ENCODE measurements at regions not wholly inside any gene's neighbourhood (a gene's known extent, or its start where the extent isn't known, plus 50 kb on each side); places are given as distances from the start of the nearest gene placed in this dataset.
"Not testable (repeated sequence)": the region's sequence is repeated elsewhere in the genome, so short reads cannot be mapped to it uniquely, and the experiment has no call there.

DNA sequence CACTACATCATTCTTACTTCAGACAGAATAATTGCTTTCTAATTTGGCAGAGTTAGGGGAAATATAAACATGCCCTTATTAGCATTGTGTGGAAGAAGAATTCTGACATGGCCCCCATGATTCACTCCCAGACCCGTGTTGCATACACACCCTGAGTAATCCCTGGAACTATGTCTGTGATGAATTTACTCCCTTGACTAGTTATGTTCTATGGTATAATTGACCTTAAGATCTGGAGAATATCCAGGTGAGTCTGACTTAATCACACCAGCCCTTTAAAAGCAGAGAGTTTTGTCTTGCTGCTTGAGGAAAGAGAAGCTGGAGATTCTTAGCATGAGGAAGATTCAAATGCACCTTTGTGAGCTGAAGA lies 262.9 kb downstream of the SOX4 start:
- no peak for DNase-seq

DNA sequence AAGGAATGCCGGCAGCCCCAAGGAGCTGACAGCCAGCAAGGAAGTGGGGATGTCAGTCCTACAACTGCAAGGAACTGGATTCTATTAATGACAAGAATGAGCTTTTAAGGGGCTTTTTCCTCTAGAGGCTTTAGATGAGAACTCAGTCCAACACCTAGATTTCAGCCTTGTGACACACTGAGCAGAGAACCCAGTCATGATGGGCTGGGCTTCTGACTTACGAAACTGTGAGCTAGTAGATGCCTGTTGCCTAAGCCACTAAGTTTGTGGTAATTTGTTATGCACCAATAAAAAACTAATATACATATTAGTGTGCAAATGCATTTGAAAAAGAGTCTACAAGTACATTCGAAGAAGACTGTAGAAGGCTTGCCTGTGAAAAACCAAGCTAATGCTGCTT lies 263.3 kb downstream of the SOX4 start:
- DNase-seq = no peak

DNA sequence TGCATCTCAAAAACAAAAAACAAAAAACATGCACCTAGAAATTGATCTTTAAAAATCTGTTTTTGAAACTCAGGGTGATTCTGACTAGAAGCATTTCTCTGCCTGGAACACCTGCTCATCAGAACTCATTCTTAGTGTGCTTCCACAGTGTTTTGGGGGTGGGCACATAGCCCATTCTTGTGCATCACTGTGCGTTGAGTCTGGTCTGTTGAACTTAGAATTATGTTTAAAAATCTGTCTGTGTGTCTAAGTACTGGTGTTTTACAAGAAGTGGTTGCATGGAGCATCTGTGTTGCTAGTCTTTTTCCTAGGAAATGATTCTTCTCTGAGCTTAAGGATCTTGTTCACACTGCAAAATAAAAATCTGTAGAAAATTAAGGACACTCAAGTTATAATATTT lies 264.5 kb downstream of the SOX4 start:
- DNase-seq = no peak

DNA sequence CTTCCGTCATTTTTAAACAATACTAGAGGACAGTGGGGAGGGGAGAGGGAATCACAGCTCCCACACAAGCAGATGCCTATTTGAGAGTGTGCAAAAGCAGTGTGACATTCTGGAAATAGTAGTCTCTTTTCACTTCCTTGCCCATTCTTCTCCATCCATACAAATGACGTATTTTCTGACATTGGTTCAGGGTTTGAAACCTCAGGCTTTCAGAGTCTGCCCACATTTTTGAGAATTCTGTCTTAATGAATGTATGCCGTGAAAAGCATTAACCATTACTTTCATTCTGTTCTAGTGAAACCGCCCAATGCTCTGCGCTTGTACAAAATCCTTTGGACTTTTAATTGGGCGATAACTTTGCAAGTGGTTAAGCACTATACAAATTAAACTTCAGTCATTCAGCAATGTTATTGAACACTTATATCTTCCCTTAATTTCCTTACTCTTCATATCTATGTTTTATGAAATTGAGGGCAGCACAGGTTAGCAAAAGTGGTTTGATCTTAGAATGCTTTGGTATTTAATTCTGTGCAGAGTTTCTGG lies 265.7 kb downstream of the SOX4 start:
- DNase-seq = no peak

DNA sequence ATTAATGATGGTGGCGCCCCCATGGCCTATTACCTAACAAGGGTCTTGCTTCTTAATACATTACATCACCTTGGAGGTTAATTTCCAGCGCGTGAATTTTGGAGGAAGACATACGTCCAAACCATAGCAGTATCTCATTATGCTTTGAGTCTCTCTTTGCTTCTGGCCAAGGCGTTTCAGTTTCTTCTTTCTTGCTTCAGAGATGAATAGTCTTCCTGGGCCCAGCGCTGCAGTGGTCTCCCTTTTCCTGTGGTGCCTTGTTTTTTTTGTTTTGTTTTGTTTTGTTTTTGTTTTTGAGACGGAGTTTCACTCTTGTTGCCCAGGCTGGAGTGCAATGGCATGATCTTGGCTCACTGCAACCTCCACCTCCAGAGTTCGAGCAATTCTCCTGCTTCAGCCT lies 268.4 kb downstream of the SOX4 start:
- no peak for DNase-seq

DNA sequence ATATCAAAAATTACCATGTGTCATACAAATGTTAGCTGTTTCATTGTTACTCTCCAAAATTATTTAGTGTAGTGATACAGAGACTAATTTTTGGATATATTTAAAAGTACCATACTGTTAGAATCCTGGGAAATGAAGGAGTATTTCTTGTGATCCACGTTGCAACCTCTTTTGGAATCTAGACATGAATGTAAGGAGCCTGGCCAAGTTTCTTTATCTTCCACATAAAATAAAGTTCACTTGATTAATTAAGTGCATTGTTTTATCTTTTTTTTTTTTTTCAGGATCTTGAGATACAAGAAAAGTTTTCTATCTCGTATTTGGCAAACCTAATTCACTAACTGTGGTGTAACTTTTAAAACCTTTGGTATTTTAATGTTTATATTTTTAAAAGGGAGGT lies 270.7 kb downstream of the SOX4 start:
- no peak for DNase-seq

DNA sequence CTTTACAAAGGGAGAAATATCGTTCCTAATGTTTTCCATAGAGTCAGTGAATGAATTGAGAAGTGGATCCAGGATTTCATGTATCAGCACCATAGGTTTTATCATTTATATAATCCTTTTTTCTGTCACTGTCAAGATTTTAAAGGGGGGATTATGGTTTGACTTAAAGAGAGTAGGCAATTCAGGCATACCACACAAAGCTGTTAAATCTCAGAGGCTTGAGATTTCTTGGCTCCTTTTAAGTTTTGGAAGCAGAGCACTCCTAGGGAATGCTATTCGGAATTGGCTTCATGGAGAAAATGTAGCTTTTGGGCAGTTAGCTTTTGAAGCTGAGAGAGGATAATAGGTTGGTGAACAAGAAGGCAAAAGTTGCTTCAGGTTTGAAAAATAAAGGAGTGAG lies 274.7 kb downstream of the SOX4 start:
- no peak for DNase-seq

DNA sequence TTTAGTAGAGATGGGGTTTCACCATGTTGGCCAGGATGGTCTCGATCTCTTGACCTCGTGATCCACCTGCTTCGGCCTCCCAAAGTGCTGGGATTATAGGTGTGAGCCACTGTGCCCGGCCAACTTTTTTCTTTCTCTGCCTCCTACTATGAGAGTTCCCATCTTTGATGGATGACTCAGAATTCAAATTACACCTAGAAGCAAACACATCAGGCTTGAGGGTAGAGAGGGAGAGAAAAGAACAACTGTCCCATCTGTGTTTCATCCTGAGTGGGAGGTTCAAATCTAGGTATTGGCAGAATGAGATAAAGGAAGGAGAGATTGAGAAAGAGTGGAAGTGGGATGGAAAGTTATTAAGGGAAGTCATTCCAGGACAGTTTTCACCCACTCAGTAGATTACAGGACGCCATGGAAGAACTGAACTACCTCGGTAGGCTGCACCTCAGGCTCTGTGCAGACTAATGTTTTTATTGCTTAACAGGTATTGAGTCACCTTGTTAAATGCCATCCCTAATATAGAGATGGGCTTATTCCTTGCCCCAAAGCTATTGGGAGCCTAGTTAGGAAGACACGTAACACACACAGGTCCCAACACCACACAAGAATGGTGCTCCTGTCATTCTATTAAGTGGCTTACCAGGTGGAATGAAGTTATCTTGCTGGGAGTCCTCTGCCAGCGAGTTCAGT lies 275.7 kb downstream of the SOX4 start:
- DNase-seq = no peak

DNA sequence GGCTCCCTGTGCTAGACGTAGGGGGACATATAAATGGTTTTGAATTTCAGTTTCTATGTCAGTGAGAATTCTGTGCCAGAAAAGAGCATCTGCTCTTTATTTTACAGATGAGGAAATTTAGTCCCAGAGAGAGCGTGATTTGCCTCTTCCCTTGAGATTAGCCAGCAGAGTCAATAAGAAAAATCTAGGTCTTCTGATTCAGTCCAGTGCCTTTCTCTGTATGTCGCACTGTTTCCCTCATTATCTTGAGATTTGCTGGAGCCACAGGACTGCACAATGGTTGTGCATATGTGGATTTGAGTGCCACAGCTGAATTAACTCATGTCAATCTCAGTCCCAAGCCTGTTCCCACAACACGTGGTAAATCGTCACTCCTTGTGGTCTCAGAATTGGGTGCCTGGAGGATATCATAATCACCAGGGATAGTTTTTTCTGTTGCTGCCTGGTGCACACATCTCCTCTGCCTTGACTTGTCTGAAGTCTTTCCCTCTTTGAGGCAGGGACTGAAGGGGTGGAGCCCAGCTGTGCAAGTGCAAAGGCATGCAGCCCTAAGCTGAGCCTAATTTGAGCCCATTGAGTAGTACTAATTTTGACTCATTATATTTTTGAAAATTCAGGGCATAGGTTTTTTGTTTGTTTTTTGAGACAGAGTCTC lies 276.7 kb downstream of the SOX4 start:
- no peak for DNase-seq

DNA sequence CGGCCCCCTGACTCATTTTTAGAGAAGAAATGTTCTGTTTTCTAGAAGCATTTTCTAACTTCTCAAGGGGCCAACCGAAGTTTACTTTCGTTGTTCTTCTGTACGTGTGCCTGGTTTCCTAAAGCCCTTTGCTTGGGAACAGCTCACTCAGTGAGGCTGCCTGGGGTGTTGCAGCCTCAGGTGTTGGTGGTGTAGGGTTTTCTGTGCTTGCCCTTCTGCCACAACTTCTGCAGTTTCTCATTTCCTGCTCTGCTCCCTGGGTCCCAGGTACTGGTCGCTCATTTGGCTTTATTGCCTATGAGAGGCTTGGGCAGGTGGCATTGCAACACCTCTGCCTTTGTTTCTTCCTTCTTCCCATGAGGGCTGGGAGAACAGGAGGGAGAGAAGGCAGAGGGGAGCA lies 278.3 kb downstream of the SOX4 start:
- no peak for DNase-seq

DNA sequence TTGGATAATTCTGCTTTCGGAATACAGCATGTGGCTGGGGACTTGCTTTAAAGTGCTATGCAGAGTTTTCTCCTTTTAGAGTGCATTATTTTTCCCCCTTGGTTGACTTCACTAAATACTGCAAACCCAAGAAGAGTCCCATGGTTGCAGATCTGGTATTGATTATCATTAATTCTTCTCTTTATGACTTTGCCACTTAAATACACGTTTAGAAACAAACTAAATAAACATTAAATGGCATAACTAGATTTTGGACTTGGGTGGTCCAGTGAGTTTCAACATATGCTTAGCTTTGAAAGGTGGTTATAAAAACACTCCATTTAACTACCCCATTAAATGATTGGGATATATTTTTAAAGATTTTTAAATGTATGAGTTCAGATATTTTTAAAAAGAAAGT lies 279.2 kb downstream of the SOX4 start:
- DNase-seq = no peak

DNA sequence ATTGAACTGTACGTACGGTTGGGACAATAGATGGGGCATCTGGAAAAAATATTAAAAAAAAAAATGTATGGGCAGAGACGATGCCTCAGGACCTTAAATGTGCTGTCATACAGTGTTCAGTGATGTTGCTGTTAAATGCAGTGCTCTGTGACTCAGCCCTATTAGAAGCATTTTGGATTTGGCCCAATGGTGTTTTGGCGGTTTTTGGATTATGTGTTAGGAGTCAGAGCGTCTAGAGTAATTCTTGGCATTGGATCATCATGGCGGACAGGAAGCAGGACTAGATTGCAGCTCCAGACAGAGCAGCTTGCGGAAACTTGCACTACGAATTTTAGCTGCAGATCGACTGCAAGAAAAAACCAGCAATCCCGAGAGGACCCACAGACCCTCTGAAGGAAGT lies 280.0 kb downstream of the SOX4 start:
- DNase-seq = no peak

DNA sequence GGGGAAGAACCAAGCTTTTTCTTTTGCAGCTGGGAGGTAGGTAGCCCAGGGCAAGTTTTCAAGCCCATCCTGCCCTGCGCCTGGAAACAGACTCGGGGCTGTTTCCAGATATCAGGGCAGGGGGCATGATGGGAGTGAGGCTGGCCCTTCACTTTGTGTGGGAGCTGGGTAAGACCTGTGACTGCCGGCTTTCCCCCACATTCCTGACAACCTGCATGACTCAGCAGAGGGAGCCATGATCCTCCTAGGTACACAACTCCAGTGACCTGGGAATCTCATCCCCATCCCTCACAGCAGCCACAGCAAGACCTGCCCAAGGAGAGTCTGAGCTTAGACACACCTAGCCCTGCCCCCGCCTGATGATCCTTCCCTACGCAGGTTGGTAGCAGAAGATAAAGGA lies 280.8 kb downstream of the SOX4 start:
- DNase-seq = no peak

DNA sequence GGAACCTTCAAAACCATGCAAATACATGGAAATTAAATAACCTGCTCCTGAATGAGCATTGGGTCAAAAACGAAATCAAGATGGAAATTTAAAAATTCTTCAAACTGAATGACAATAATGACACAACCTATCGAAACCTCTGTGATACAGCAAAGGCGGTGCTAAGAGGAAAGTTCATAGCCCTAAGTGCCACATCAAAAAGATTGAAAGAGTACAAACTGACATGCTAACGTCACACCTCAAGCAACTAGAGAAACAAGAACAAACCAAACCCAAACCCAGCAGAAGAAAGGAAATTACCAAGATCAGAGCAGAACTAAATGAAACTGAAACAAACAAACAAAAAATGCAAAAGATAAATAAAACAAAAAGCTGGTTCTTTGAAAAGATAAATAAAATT lies 283.5 kb downstream of the SOX4 start:
- not testable (repeated sequence) for DNase-seq

DNA sequence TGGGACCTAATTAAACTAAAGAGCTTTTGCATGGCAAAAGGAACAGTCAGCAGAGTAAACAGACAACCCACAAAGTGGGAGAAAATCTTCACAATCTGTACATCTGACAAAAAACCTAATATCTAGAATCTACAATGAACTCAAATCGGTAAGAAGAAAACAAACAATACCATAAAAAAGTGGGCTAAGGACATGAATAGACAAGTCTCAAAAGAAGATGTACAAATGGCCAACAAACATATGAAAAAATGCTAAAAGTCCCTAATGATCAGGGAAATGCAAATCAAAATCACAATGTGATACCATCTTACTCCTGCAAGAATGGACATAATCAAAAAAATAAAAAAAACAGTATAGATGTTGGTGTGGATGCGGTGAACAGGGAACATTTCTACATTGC lies 286.7 kb downstream of the SOX4 start:
- DNase-seq = not testable (repeated sequence)

DNA sequence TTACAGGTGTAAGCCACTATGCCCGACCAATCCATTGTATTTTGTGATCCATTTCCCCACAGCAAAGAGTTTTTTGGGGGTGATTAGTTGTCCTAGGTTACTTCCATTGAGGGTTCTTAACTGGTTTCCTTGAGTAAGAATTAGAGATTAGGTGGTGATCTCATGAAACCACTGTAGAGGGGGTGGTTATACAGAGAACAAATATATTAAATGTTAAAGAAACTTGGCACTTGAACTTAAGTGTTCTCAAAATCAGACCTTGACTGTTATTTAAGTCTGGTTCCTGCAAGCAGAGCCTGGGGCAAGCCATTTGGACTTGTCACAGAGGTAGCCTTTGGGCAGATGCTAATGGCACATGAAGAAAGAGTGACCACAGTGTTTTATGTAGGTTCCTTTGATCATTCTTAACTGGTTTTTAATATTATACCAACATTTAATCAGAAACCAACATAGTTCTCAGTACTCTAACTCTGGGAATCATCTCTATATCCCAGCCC lies 288.5 kb downstream of the SOX4 start:
- DNase-seq = no peak

DNA sequence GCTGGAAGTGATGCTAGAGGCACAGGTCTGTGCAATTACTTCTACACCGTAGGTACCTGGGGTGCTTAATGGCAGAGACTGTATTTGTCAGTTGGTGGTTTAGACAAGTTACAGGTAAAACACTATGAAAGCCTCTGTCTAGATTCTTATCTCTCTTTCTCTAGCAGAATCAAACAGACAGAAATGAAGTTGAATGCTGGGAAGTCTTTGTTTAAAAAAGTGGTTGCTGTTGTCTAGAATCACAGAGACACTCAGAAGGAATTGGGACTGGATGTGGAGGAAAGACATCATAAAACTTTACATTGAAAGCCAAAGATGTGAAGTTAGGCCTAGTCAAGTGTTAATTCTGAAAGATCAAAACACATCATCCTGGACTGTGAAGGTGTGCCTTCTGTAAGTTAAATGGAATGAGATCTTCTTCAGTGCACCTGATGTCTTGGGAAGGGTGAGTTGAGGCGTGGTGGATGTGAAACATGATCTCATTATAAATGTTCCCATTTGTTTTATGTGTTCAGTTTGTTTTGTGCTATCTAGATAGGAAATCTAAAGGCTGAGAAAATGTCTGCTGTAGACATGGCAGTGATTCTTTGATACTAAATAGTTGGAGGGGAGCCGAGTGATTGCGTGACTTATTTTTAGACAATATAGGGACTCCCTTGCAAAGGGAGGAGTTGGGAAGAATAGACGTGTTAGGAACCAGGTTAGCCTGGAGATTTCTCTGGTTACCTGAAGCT lies 290.2 kb downstream of the SOX4 start:
- no peak for DNase-seq

DNA sequence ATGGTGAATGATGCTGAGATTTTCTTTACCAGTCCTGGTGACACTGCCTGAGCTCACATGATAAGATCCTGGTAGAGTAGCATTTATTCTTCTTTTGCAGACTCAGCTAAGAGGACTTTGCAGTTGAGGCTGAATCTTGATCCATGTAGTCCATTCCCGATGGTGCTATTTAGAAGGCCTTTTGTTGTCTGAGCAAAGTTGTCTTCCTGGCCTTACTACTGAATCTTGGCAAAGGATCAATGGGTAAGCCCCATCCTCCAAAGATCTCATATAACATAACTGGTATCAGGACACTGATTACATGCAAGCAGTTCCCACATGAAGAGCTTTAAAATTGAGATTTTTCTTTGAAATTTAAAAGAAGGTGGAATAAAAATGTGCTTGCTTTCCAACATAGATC lies 291.6 kb downstream of the SOX4 start:
- no peak for DNase-seq

DNA sequence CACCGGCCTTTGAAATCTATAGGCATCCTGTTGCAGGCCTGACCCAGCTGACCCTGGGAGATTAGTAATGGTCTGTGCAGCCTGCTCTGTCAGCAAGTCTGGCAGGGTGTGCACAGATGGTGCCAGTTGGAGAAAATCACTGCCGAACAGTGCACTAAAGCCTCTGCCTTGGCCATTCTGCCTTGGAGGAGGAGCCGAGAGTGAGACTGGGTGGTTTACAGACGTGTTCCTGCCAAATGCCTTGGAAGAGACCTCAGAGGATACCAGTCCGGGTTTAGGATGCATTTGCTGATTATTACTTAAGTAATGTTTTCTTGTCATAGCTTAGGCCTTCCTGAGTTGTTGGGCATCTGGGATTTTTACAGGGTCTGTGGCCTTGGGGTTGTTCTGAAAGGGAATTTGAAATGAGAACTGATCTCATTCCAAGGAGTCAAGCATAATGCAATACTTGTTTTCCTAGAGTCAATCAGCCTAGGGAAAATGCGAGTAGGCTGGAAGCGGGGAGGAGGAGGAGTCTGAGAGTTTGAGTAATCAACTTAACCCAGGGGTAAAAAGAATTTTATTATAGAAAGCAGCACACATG lies 292.1 kb downstream of the SOX4 start:
- DNase-seq = no peak

DNA sequence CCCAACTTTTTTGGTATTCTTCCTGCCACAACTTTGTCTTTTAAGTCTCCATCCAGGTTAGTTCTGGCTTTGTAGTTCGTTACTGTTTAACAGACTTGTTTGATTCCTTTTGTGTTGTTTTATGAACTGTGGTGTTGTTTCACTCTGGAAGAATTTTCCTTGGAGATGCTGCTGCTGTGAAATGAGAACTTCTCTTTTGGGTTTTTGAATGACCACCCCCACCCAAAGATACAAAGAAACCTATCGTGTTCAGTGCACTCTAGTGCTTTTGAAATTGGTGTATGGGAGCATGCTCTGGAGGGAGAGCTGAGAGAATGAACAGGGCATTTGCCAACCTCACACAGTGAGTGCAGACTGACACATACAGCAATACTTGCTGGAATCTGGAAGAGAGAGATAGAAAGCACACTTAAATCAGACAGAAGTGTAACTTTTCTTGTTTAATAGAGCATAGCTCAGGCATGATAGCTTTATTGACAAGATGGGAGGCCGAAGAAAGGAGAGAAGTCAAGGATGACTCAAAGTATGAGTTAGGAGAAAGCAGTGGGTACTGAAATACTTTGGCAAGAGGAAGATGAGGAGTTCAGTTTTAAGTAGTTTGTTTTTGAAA lies 293.1 kb downstream of the SOX4 start:
- no peak for DNase-seq

DNA sequence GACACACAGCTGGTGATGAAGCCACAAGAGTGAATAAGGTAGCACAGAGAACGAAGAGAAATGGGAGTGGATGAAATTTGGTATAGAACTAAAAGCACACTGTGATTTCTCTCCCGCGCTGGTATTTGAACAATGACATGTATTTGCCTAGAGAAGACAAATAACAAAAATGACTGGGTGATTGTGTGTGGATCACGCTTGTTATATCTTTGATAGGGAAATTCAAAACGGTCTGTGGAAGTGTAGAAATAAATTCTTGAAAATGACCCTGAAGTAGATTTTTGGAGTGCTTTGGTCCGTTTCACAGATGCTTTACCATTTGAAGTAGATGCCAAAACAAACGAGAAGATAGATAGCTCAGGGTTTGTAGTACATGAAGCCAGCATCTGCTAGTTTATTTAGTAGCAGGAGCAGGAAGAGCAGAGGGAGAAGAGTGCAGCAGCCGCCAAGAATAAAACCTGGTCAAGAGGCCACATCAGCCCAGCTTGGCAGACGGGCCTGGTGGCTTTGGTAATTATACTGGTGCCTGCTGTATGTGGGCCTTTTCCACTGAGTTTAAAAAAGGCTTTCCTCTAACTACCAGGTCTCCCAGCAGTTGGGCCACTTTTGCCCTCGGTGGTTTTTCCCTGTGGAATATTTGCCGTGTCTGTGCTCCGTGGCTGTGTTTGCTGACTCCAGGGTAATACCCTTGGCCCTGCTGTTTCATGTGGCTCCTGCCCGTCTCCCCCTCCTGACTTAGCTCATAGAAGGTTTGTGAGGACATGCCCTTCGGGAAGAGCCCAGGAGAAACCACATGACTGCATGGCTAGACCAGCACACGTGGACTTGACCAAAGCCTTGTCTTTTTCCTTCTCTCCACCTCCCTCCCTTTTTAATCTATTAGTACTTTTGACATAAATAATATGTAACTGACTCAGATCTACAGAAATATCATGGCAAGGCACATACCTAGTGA lies 294.0 kb downstream of the SOX4 start:
- DNase-seq = no peak

DNA sequence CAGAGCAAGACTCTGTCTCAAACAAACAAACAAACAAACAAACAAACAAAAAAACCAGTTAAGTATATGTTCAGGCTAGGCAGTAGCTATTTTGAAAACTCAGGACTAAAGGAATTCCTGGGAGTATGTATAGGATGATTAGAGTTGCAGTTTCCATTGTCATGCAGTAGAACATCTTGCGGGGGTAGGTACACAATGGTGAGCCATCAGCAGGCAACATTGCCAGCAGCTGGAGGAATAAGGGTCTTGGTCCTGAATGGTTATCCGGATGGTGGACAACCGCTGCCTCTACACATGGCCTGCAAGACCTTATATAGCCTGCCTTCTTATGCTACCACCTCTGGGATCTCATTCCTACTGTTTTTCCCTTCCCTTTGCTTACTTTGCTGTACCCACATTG lies 297.5 kb downstream of the SOX4 start:
- DNase-seq = no peak
